GM12878 (cell line): ENCODE measurements at regions not wholly inside any gene's neighbourhood (a gene's known extent, or its start where the extent isn't known, plus 50 kb on each side); places are given as distances from the start of the nearest gene placed in this dataset.

Experiments
- ATAC-seq: fragments of 200-7000 bp; cut with Tn5 transposase; 3 replicates; pipeline ENCODE4 v1.9.1; 2020; ENCODE audit warnings: mild to moderate bottlenecking, moderate library complexity
- BruUV-seq: library from RNA; stranded (reverse); fragments of 400-500 nt; replicated peaks from 2 replicates; lab custom pipeline; 2021; lab: Mats Ljungman, UMichigan
- CTCF ChIA-PET: fragments of 300-600 bp; sonication (Branson Sonifier 250); formaldehyde crosslinking; extraction: SDS; loops from one replicate; lab custom pipeline; 2021; ENCODE audit warnings: inconsistent platforms; lab: Yijun Ruan, JAX
- POLR2A ChIA-PET: fragments of 350-600 bp; formaldehyde crosslinking; extraction: SDS; loops from one replicate; lab custom pipeline; 2021; ENCODE audit warnings: inconsistent platforms; lab: Charles Lee
- RAD21 ChIA-PET: fragments of 300-600 bp; sonication (Branson Sonifier 250); formaldehyde crosslinking; loops from one replicate; lab custom pipeline; 2023; ENCODE audit warnings: antibody characterized with exemption; ENCODE audit not compliant: unreplicated experiment; lab: Charles Lee
- SMC1A ChIA-PET: fragments of 300-600 bp; sonication (Branson Sonifier 250); formaldehyde crosslinking; loops from one replicate; lab custom pipeline; 2023; ENCODE audit not compliant: unreplicated experiment, uncharacterized antibody; lab: Charles Lee
- DNase-seq: peaks from one replicate; pipeline ENCODE4 v3.0.0-alpha.2; 2011; ENCODE audit warnings: low read depth, low spot score
- FAIRE-seq: peaks from 3 replicates; lab custom pipeline; 2011; peaks lifted over from hg19 to GRCh38; lab: Jason Lieb, UNC
- H2AFZ ChIP-seq: 2 replicates; pipeline ENCODE4 v1.6.0; 2011; ENCODE audit warnings: low read depth, low read length, control low read depth; ENCODE audit not compliant: control insufficient read depth
- H3K27ac ChIP-seq: 2 replicates; pipeline ENCODE4 v1.5.1; 2011; ENCODE audit warnings: control low read depth; ENCODE audit not compliant: control insufficient read depth, insufficient read depth
- H3K27me3 ChIP-seq, 2 experiments: replicated peaks in 1 of 2; 2 replicates each; pipeline versions ENCODE4 v1.6.0 to v1.6.1; 2011; ENCODE audit warnings: low read length in 1 of 2; ENCODE audit not compliant: control insufficient read depth in 2 of 2, insufficient read depth in 2 of 2
- H3K36me3 ChIP-seq, 2 experiments: 2 replicates each; pipeline ENCODE4 v1.5.1; 2011; ENCODE audit warnings: low read length in 1 of 2; ENCODE audit not compliant: control insufficient read depth in 2 of 2, insufficient read depth in 2 of 2
- H3K4me1 ChIP-seq: 2 replicates; pipeline ENCODE4 v1.6.1; 2011; ENCODE audit warnings: mild to moderate bottlenecking, low read length, moderate library complexity, mixed read lengths; ENCODE audit not compliant: control insufficient read depth, insufficient read depth
- H3K4me2 ChIP-seq: 2 replicates; pipeline ENCODE4 v1.6.0; 2011; ENCODE audit warnings: control low read depth; ENCODE audit not compliant: control insufficient read depth, insufficient read depth
- H3K4me3 ChIP-seq: fragments of 200-600 bp; sonication (generic); 2 replicates; pipeline ENCODE4 v1.5.1; 2016
- H3K79me2 ChIP-seq: 2 replicates; pipeline ENCODE4 v1.6.0; 2011; ENCODE audit warnings: low read length; ENCODE audit not compliant: control insufficient read depth, insufficient read depth
- H3K9ac ChIP-seq: 2 replicates; pipeline ENCODE4 v1.8.0; 2011; ENCODE audit warnings: low read length, control low read depth, mixed read lengths; ENCODE audit not compliant: control insufficient read depth, insufficient read depth
- H3K9me3 ChIP-seq: replicated peaks from 3 replicates; pipeline ENCODE4 v1.5.1; 2011; ENCODE audit warnings: mild to moderate bottlenecking, low read length; ENCODE audit not compliant: control insufficient read depth, insufficient read depth
- H4K20me1 ChIP-seq: 2 replicates; pipeline ENCODE4 v1.6.0; 2011; ENCODE audit not compliant: control insufficient read depth, insufficient read depth
- BACH1 ChIP-seq: fragments of 450-650 bp; IDR thresholded peaks from 2 replicates; pipeline ENCODE4 v1.6.1; 2017; ENCODE audit warnings: mild to moderate bottlenecking, borderline replicate concordance
- CBX5 ChIP-seq: sonication (generic); IDR thresholded peaks from 2 replicates; pipeline ENCODE4 v1.6.1; 2016; ENCODE audit warnings: low read depth, moderate library complexity, mild to moderate bottlenecking, inconsistent platforms
- EP300 ChIP-seq, 2 experiments: fragments of 150-350 bp in 1 of 2; IDR thresholded peaks; 2 replicates each; pipeline ENCODE4 v1.6.1; 2011 to 2012; ENCODE audit warnings: low read depth in 2 of 2, low read length in 2 of 2, borderline replicate concordance in 1 of 2, improper control_type of control experiment in 1 of 2, inconsistent platforms in 1 of 2; ENCODE audit not compliant: control insufficient read depth in 1 of 2
- FOS ChIP-seq: IDR thresholded peaks from 3 replicates; pipeline ENCODE4 v1.6.1; 2011; ENCODE audit warnings: borderline replicate concordance; ENCODE audit not compliant: insufficient read length; ENCODE audit errors: extremely low read depth
- FOXM1 ChIP-seq: IDR thresholded peaks from 2 replicates; pipeline ENCODE4 v1.6.1; 2012; ENCODE audit warnings: low read depth, mild to moderate bottlenecking, inconsistent platforms, low read length, moderate library complexity
- GATAD2B ChIP-seq: fragments of 450-650 bp; conservative IDR thresholded peaks from 2 replicates; pipeline ENCODE4 v1.6.1; 2017; ENCODE audit warnings: low read depth, mild to moderate bottlenecking, moderate library complexity
- KDM1A ChIP-seq: fragments of 200-600 bp; sonication (generic); IDR thresholded peaks from 2 replicates; pipeline ENCODE4 v1.6.1; 2016; ENCODE audit warnings: borderline replicate concordance
- NBN ChIP-seq: fragments of 450-650 bp; IDR thresholded peaks from 2 replicates; pipeline ENCODE4 v1.6.1; 2016
- NFIC ChIP-seq: IDR thresholded peaks from 2 replicates; pipeline ENCODE4 v1.6.1; 2012; ENCODE audit warnings: low read depth, mild to moderate bottlenecking, inconsistent platforms, low read length, moderate library complexity
- NRF1 ChIP-seq: conservative IDR thresholded peaks from 2 replicates; pipeline ENCODE4 v1.6.1; 2011; ENCODE audit warnings: mild to moderate bottlenecking, low read depth, low read length, improper control_type of control experiment
- TBL1XR1 ChIP-seq: IDR thresholded peaks from 2 replicates; pipeline ENCODE4 v1.6.1; 2012; ENCODE audit warnings: low read depth, low read length, improper control_type of control experiment
- ZBED1 ChIP-seq: IDR thresholded peaks from 2 replicates; pipeline ENCODE4 v1.6.1; 2016; ENCODE audit warnings: borderline replicate concordance
- ZNF384 ChIP-seq: IDR thresholded peaks from 2 replicates; pipeline ENCODE4 v1.6.1; 2012; ENCODE audit warnings: low read depth, mild to moderate bottlenecking, low read length, improper control_type of control experiment, borderline replicate concordance
- whole genome bisulfite sequencing: methylation state at CpG from one replicate; pipeline ENCODE4 v1.1.6; 2016; ENCODE audit warnings: low lambda C conversion rate; ENCODE audit not compliant: insufficient replicate concordance, insufficient coverage; ENCODE audit errors: missing lambda C conversion rate; 5-methylcytosine and 5-hydroxymethylcytosine counted together
- in situ Hi-C: fragments of 300-500 bp; cut with MboI; formaldehyde crosslinking; loops from 9 replicates; pipeline ENCODE4 v1.14.3; 2018; ENCODE audit warnings: mixed read lengths
- intact Hi-C: fragments of 100-400 bp; cut with micrococcal nuclease; formaldehyde crosslinking; loops from one replicate; pipeline ENCODE4 v1.14.2; 2022; ENCODE audit not compliant: unreplicated experiment

DNA sequence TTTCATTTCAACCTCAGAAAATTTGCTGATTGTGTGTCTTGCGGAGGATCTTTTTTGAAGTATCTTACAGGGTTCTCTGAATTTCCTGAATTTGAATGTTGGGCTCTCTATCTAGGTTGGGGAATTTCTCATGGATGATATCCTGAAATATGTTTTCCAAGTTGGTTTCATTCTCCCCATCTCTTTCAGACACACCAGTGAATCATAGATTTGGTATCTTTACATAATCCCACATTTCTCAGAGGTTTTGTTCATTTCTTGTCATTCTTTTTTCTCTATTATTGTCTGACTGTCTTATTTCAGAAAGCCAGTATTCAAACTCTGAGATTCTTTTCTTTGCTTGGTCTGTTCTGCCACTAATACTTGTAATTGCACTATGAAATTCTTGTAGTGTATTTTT lies 456.9 kb downstream of the PRELID2 start:
- Histone ChIP-seq H3K9ac (no peak overlapping the region), H2AFZ (no peak overlapping the region), H3K27me3 (no peaks in the 10 kb centered on the region), H3K4me2 (no peak overlapping the region), H3K27ac (no peak overlapping the region), H3K4me3 (no peak overlapping the region), H3K36me3 (no peaks in the 10 kb centered on the region), H3K9me3 (no peaks in the 10 kb centered on the region; the same call in 2 of the 3 replicates), H4K20me1 (no peaks in the 10 kb centered on the region), H3K79me2 (no peaks in the 10 kb centered on the region), H3K4me1 (no peaks in the 10 kb centered on the region)
- FAIRE-seq (no peak), ATAC-seq (no peak), DNase-seq (no peak)
- POLR2A ChIA-PET: no interaction called here
- in situ Hi-C loops: no loop called here
- intact Hi-C loops: no loop called here
- SMC1A ChIA-PET: no interaction called here
- no TSS peak for BruUV-seq
- CTCF ChIA-PET: no interaction called here
- WGBS: 38% methylated on average over 1 of the region's 1 CpG
- RAD21 ChIA-PET: no interaction called here
- TF ChIP-seq KDM1A (no peak), TBL1XR1 (no peak), NFIC (no peak), FOXM1 (no peak), NRF1 (no peak), BACH1 (no peak), CBX5 (no peak), EP300 (IDR thresholded peaks at IDR 0.05; ENCODE audit: borderline replicate concordance in 1 of 2, control insufficient read depth in 1 of 2, low read depth in 2 of 2, low read length in 2 of 2) (no peak), ZNF384 (no peak), FOS (no peak), NBN (no peak), ZBED1 (no peak), GATAD2B (no peak)
